Memory B cell (primary cell): ENCODE measurements at regions not wholly inside any gene's neighbourhood (a gene's known extent, or its start where the extent isn't known, plus 50 kb on each side); places are given as distances from the start of the nearest gene placed in this dataset.
"Not testable (repeated sequence)": the region's sequence is repeated elsewhere in the genome, so short reads cannot be mapped to it uniquely, and the experiment has no call there.

ENCODE experiments used
- ATAC-seq: fragments of 150-1000 bp; cut with Tn5 transposase; 2 replicates; pipeline ENCODE4 v1.10.0; 2021; ENCODE audit warnings: low read depth, mild to moderate bottlenecking, moderate library complexity
- DNase-seq, 2 donors: peaks; one replicate each; pipeline ENCODE4 v3.0.0; 2022; ENCODE audit warnings: low spot score in 2 of 2
- H3K27ac Mint-ChIP-seq: one replicate; pipeline ENCODE4 v1.8.0; 2022; ENCODE audit warnings: mild to moderate bottlenecking, moderate library complexity, mixed read lengths
- H3K27me3 Mint-ChIP-seq: one replicate; pipeline ENCODE4 v1.8.0; 2022; ENCODE audit warnings: mixed read lengths
- H3K36me3 Mint-ChIP-seq: one replicate; pipeline ENCODE4 v1.8.0; 2022; ENCODE audit warnings: mild to moderate bottlenecking, mixed read lengths
- H3K4me1 Mint-ChIP-seq: one replicate; pipeline ENCODE4 v1.8.0; 2022; ENCODE audit warnings: mixed read lengths
- H3K4me3 Mint-ChIP-seq: one replicate; pipeline ENCODE4 v1.8.0; 2022; ENCODE audit warnings: mild to moderate bottlenecking, moderate library complexity, mixed read lengths
- H3K9me3 Mint-ChIP-seq: one replicate; pipeline ENCODE4 v1.8.0; 2022; ENCODE audit warnings: mixed read lengths

GRCh38 chr18:43777636-43778304 lies 500.5 kb upstream of the SYT4 start:
- DNase-seq: no peak
- Mint-ChIP-seq H3K27ac (no peak overlapping the region), H3K27me3 (no peaks in the 10 kb centered on the region), H3K4me3 (no peak overlapping the region), H3K9me3 (no peaks in the 10 kb centered on the region), H3K36me3 (no peaks in the 10 kb centered on the region), H3K4me1 (no peaks in the 10 kb centered on the region)
- no peak for ATAC-seq

- ATAC-seq: no peak
- no peak for DNase-seq
- Mint-ChIP-seq H3K9me3 (no peaks in the 10 kb centered on the region), H3K4me1 (no peaks in the 10 kb centered on the region), H3K36me3 (no peaks in the 10 kb centered on the region), H3K27ac (no peak overlapping the region), H3K27me3 (peaks cover 3% of the 10 kb centered on the region), H3K4me3 (no peak overlapping the region)
Measured at GRCh38 chr18:43780782-43781340, 503.6 kb upstream of the SYT4 start.

GRCh38 chr18:43785158-43785557 lies 507.9 kb upstream of the SYT4 start:
- no peak overlapping the region for H3K4me3 Mint-ChIP-seq
- peaks cover 3% of the 10 kb centered on the region for H3K27me3 Mint-ChIP-seq
- no peak overlapping the region for H3K27ac Mint-ChIP-seq
- ATAC-seq (no peak), DNase-seq (no peak)
- H3K36me3 Mint-ChIP-seq: no peaks in the 10 kb centered on the region
- H3K9me3 Mint-ChIP-seq: no peaks in the 10 kb centered on the region
- no peaks in the 10 kb centered on the region for H3K4me1 Mint-ChIP-seq

GRCh38 chr18:43786893-43787292 lies 509.6 kb upstream of the SYT4 start:
- no peaks in the 10 kb centered on the region for H3K4me1 Mint-ChIP-seq
- peaks cover 3% of the 10 kb centered on the region for H3K27me3 Mint-ChIP-seq
- DNase-seq: no peak
- no peak overlapping the region for H3K27ac Mint-ChIP-seq
- H3K4me3 Mint-ChIP-seq: no peak overlapping the region
- H3K36me3 Mint-ChIP-seq: no peaks in the 10 kb centered on the region
- no peak for ATAC-seq
- H3K9me3 Mint-ChIP-seq: no peaks in the 10 kb centered on the region

- not testable (repeated sequence) for H3K27me3 Mint-ChIP-seq, H3K27ac Mint-ChIP-seq, H3K4me1 Mint-ChIP-seq, H3K9me3 Mint-ChIP-seq, H3K36me3 Mint-ChIP-seq, ATAC-seq, DNase-seq, H3K4me3 Mint-ChIP-seq
Measured at GRCh38 chr18:43787721-43788120, 510.4 kb upstream of the SYT4 start.

GRCh38 chr18:43789234-43790000 lies 512.1 kb upstream of the SYT4 start:
- Mint-ChIP-seq H3K27me3 (no peaks in the 10 kb centered on the region), H3K4me3 (no peak overlapping the region)

GRCh38 chr18:43793910-43794309 lies 516.6 kb upstream of the SYT4 start:
- DNase-seq (no peak), ATAC-seq (no peak)
- H3K36me3 Mint-ChIP-seq: no peaks in the 10 kb centered on the region
- H3K4me1 Mint-ChIP-seq: no peaks in the 10 kb centered on the region
- no peak overlapping the region for H3K4me3 Mint-ChIP-seq
- H3K9me3 Mint-ChIP-seq: no peaks in the 10 kb centered on the region
- no peak overlapping the region for H3K27ac Mint-ChIP-seq
- no peaks in the 10 kb centered on the region for H3K27me3 Mint-ChIP-seq

More at GRCh38 chr18:43789234-43790000, 512.1 kb upstream of the SYT4 start:
- DNase-seq (no peak), ATAC-seq (no peak)
- Mint-ChIP-seq H3K4me1 (no peaks in the 10 kb centered on the region), H3K9me3 (no peaks in the 10 kb centered on the region), H3K36me3 (no peaks in the 10 kb centered on the region), H3K27ac (no peak overlapping the region)

GRCh38 chr18:43794363-43794762 lies 517.1 kb upstream of the SYT4 start:
- DNase-seq (no peak), ATAC-seq (no peak)
- Mint-ChIP-seq H3K4me3 (no peak overlapping the region), H3K4me1 (no peaks in the 10 kb centered on the region), H3K9me3 (no peaks in the 10 kb centered on the region), H3K27me3 (no peaks in the 10 kb centered on the region), H3K36me3 (no peaks in the 10 kb centered on the region), H3K27ac (no peak overlapping the region)

GRCh38 chr18:43797347-43797746 lies 520.1 kb upstream of the SYT4 start:
- no peak overlapping the region for H3K4me3 Mint-ChIP-seq
- H3K27ac Mint-ChIP-seq: no peak overlapping the region
- H3K27me3 Mint-ChIP-seq: no peaks in the 10 kb centered on the region
- no peak for DNase-seq
- H3K4me1 Mint-ChIP-seq: no peaks in the 10 kb centered on the region
- H3K36me3 Mint-ChIP-seq: no peaks in the 10 kb centered on the region
- ATAC-seq: no peak
- peaks cover 6% of the 10 kb centered on the region for H3K9me3 Mint-ChIP-seq

- Mint-ChIP-seq H3K9me3 (peaks cover 7% of the 10 kb centered on the region), H3K4me3 (no peak overlapping the region), H3K27me3 (no peaks in the 10 kb centered on the region), H3K36me3 (no peaks in the 10 kb centered on the region), H3K27ac (no peak overlapping the region), H3K4me1 (no peaks in the 10 kb centered on the region)
- no peak for DNase-seq
- ATAC-seq: no peak
Measured at GRCh38 chr18:43800584-43800983, 523.3 kb upstream of the SYT4 start.

GRCh38 chr18:43805646-43806194 lies 528.4 kb upstream of the SYT4 start:
- Mint-ChIP-seq H3K4me3 (no peak overlapping the region), H3K9me3 (peaks cover 7% of the 10 kb centered on the region)
- no peak for ATAC-seq

GRCh38 chr18:43812627-43813026 lies 535.3 kb upstream of the SYT4 start:
- no peaks in the 10 kb centered on the region for H3K36me3 Mint-ChIP-seq
- DNase-seq: no peak
- H3K27ac Mint-ChIP-seq: no peak overlapping the region
- no peak overlapping the region for H3K4me3 Mint-ChIP-seq
- ATAC-seq: no peak
- no peaks in the 10 kb centered on the region for H3K27me3 Mint-ChIP-seq
- H3K4me1 Mint-ChIP-seq: no peaks in the 10 kb centered on the region
- no peaks in the 10 kb centered on the region for H3K9me3 Mint-ChIP-seq

More at GRCh38 chr18:43805646-43806194, 528.4 kb upstream of the SYT4 start:
- no peaks in the 10 kb centered on the region for H3K36me3 Mint-ChIP-seq
- no peak overlapping the region for H3K27ac Mint-ChIP-seq
- H3K27me3 Mint-ChIP-seq: no peaks in the 10 kb centered on the region
- no peak for DNase-seq
- H3K4me1 Mint-ChIP-seq: no peaks in the 10 kb centered on the region

GRCh38 chr18:43819397-43819796 lies 542.1 kb upstream of the SYT4 start:
- Mint-ChIP-seq H3K27ac (no peak overlapping the region), H3K4me1 (no peaks in the 10 kb centered on the region), H3K27me3 (no peaks in the 10 kb centered on the region), H3K4me3 (no peak overlapping the region), H3K9me3 (peaks cover 2% of the 10 kb centered on the region), H3K36me3 (no peaks in the 10 kb centered on the region)
- no peak for ATAC-seq
- DNase-seq: no peak

- Mint-ChIP-seq H3K4me1 (no peaks in the 10 kb centered on the region), H3K4me3 (no peak overlapping the region), H3K27me3 (no peaks in the 10 kb centered on the region), H3K27ac (no peak overlapping the region), H3K36me3 (no peaks in the 10 kb centered on the region), H3K9me3 (peaks cover 2% of the 10 kb centered on the region)
- ATAC-seq: no peak
- DNase-seq: no peak
Measured at GRCh38 chr18:43819873-43820272, 542.6 kb upstream of the SYT4 start.
